Suprapubic skin (tissue), 4 donors: ENCODE measurements at regions not wholly inside any gene's neighbourhood (a gene's known extent, or its start where the extent isn't known, plus 50 kb on each side); places are given as distances from the start of the nearest gene placed in this dataset.

Source experiments
- DNase-seq, 2 donors: peaks; one replicate each; pipeline ENCODE4 v3.0.0-alpha.2; 2019; ENCODE audit warnings: low spot score in 2 of 2
- H3K27ac ChIP-seq: fragments of 200-600 bp; sonication (generic); one replicate; pipeline ENCODE4 v1.5.1; 2019
- H3K27me3 ChIP-seq: fragments of 200-600 bp; sonication (generic); one replicate; pipeline ENCODE4 v1.5.1; 2019
- H3K36me3 ChIP-seq: fragments of 200-600 bp; sonication (generic); one replicate; pipeline ENCODE4 v1.5.1; 2019
- H3K4me1 ChIP-seq: fragments of 200-600 bp; sonication (generic); one replicate; pipeline ENCODE4 v1.5.1; 2019
- H3K4me3 ChIP-seq: fragments of 200-600 bp; sonication (generic); one replicate; pipeline ENCODE4 v1.5.1; 2019; ENCODE audit warnings: mild to moderate bottlenecking
- H3K9me3 ChIP-seq: fragments of 200-600 bp; sonication (generic); one replicate; pipeline ENCODE4 v1.5.1; 2019
- EP300 ChIP-seq: sonication (generic); formaldehyde crosslinking; IDR thresholded peaks from one replicate; pipeline ENCODE4 v1.6.1; 2017; ENCODE audit warnings: antibody characterized with exemption
- POLR2A ChIP-seq, 2 donors: fragments of 450-650 bp; IDR thresholded peaks; one replicate each; pipeline ENCODE4 v1.6.1; 2017; ENCODE audit warnings: antibody characterized with exemption in 2 of 2, mild to moderate bottlenecking in 2 of 2, moderate library complexity in 2 of 2
- POLR2AphosphoS5 ChIP-seq, 3 donors: sonication (generic); formaldehyde crosslinking; IDR thresholded peaks; one replicate each; pipeline ENCODE4 v1.6.1; 2017; ENCODE audit warnings: antibody characterized with exemption in 3 of 3
- WGBS: methylation state at CpG from one replicate; pipeline ENCODE4 v1.1.5; 2018; 5-methylcytosine and 5-hydroxymethylcytosine counted together
- TF ChIP-seq, protein P1 (sequence below), 2 donors: fragments of 200-600 bp in 1 of 2; fragments of 450-650 bp in 1 of 2; sonication (generic) in 1 of 2; IDR thresholded peaks; one replicate each; pipeline ENCODE4 v1.5.1; 2016 to 2019; ENCODE audit warnings: antibody characterized with exemption in 2 of 2, mild to moderate bottlenecking in 1 of 2, moderate library complexity in 1 of 2

DNA sequence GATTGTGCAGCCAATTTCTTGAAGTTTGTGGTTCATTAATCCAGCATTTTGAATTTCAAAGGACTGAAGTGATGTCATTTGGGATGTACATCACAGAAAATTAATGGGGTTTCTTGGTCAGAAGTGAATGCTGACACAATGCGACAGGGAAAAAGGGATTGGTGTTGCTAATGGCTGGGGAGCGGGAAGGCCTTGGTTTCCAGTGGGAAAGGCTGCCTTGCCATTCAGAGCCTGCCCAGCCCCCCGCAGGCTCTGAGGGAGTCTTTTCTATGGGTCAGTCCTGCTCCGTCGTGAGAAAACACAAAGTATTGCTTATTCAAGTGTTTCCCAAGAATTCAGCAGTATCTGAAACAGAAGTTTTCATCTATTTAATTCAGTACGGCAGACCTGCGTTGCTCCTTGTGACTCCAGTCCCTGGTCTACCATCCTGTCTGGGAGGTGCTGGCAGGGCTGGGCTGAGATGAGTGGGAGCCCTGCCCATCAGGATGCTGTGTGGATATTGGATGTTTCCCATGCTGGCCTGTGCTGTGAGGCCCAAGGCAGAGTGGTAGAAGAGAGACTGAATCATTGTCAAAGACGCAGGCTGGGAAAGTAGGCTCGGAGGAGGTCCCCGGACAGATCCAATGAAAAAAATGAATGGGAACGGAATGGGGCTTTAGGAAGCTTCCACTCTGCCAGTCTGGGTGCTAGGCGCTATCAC, 111.2 kb upstream of the KLHL25 start:
- no peak overlapping the region for H3K4me3 ChIP-seq
- DNase-seq, result no peak
- no peak for TF ChIP-seq POLR2A (IDR thresholded peaks at IDR 0.05)
- TF ChIP-seq, protein P1, sequence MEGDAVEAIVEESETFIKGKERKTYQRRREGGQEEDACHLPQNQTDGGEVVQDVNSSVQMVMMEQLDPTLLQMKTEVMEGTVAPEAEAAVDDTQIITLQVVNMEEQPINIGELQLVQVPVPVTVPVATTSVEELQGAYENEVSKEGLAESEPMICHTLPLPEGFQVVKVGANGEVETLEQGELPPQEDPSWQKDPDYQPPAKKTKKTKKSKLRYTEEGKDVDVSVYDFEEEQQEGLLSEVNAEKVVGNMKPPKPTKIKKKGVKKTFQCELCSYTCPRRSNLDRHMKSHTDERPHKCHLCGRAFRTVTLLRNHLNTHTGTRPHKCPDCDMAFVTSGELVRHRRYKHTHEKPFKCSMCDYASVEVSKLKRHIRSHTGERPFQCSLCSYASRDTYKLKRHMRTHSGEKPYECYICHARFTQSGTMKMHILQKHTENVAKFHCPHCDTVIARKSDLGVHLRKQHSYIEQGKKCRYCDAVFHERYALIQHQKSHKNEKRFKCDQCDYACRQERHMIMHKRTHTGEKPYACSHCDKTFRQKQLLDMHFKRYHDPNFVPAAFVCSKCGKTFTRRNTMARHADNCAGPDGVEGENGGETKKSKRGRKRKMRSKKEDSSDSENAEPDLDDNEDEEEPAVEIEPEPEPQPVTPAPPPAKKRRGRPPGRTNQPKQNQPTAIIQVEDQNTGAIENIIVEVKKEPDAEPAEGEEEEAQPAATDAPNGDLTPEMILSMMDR (IDR thresholded peaks at IDR 0.05), result no peak
- H3K36me3 ChIP-seq, result no peaks in the 10 kb centered on the region
- 76% methylated on average over 12 of the region's 12 CpGs for WGBS
- no peaks in the 10 kb centered on the region for H3K9me3 ChIP-seq
- H3K27me3 ChIP-seq, result no peaks in the 10 kb centered on the region
- H3K27ac ChIP-seq, result no peak overlapping the region
- peaks cover 1% of the 10 kb centered on the region for H3K4me1 ChIP-seq

DNA sequence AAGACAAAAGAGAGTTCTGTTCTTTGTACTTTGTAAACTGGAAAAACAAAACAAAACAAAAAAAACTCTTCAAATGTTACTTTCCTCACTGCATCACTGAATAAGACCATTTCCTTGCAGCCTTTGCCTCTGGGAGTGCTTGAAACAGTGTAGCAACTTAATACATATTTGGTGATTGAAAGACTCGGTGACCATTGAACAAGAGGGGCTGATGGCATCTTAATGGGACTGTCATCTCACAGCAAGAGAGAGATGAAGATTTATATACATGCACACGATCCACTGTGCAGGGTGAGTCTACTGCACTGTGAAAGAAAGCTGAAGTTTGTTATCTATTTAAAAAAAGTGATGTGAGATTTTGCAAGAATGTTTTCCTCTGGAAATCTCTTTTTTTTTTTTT, 111.9 kb upstream of the KLHL25 start:
- TF ChIP-seq POLR2A (IDR thresholded peaks at IDR 0.05) (no peak), POLR2AphosphoS5 (IDR thresholded peaks at IDR 0.05) (no peak), EP300 (no peak)
- TF ChIP-seq, protein P1 (IDR thresholded peaks at IDR 0.05), result no peak
- WGBS, result 40% methylated on average over 2 of the region's 2 CpGs
- Histone ChIP-seq H3K9me3 (no peaks in the 10 kb centered on the region), H3K27ac (no peak overlapping the region), H3K4me1 (peaks cover 2% of the 10 kb centered on the region), H3K27me3 (no peaks in the 10 kb centered on the region), H3K36me3 (no peaks in the 10 kb centered on the region), H3K4me3 (no peak overlapping the region)
- no peak for DNase-seq

DNA sequence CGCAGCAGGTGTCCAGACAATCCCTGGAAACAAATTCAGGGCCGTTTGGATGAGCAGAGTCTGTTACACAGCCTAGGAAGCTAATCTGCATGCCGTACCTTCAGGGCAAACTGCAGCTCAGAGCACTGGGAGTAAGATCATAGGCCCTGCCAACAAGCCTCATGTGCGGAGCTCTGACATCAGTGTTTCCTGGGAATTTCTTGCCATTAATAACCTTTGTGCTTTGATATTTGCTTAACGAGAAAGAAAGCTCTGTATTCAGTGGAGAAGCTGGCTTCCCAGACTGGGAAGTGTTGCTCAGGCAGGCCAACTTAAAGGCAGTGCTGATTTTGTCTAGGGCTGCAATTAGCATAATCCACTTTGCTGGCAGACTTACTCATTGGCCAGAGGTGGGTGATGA, 116.1 kb upstream of the KLHL25 start:
- no peak for DNase-seq
- WGBS, result 29% methylated on average over 5 of the region's 5 CpGs
- no peak overlapping the region for H3K27ac ChIP-seq
- no peak overlapping the region for H3K4me3 ChIP-seq
- TF ChIP-seq, protein P1 (IDR thresholded peaks at IDR 0.05), result no peak
- TF ChIP-seq EP300, result no peak
- no peak for TF ChIP-seq POLR2A (IDR thresholded peaks at IDR 0.05)
- no peak for TF ChIP-seq POLR2AphosphoS5 (IDR thresholded peaks at IDR 0.05)
- no peaks in the 10 kb centered on the region for H3K27me3 ChIP-seq
- peaks cover 2% of the 10 kb centered on the region for H3K4me1 ChIP-seq
- no peaks in the 10 kb centered on the region for H3K36me3 ChIP-seq
- no peaks in the 10 kb centered on the region for H3K9me3 ChIP-seq

DNA sequence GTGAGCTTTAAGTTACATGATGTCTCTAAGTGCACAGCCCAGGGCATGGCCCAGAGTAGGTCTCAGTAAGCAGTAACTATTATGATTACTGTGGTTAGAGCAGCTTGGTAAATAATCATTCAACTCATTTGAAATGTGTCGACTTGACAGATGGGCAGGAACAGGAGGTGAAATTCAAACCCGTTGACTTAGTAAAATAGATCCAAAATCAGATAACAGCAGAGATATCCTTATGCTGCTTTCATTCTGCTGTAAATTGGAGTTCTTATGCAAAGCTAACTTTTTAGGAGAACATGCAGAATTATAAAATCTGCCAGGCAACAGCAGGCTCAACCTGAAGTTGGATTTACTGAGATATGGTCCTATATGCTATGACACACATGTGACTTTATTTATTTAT, 118.7 kb upstream of the KLHL25 start:
- Histone ChIP-seq H3K9me3 (no peaks in the 10 kb centered on the region), H3K27me3 (no peaks in the 10 kb centered on the region), H3K27ac (no peak overlapping the region), H3K4me3 (no peak overlapping the region), H3K4me1 (peaks cover 2% of the 10 kb centered on the region), H3K36me3 (no peaks in the 10 kb centered on the region)
- 61% methylated on average over 2 of the region's 2 CpGs for WGBS
- TF ChIP-seq POLR2A (IDR thresholded peaks at IDR 0.05) (no peak), EP300 (no peak), POLR2AphosphoS5 (IDR thresholded peaks at IDR 0.05) (no peak)
- TF ChIP-seq, protein P1 (IDR thresholded peaks at IDR 0.05), result no peak
- no peak for DNase-seq

DNA sequence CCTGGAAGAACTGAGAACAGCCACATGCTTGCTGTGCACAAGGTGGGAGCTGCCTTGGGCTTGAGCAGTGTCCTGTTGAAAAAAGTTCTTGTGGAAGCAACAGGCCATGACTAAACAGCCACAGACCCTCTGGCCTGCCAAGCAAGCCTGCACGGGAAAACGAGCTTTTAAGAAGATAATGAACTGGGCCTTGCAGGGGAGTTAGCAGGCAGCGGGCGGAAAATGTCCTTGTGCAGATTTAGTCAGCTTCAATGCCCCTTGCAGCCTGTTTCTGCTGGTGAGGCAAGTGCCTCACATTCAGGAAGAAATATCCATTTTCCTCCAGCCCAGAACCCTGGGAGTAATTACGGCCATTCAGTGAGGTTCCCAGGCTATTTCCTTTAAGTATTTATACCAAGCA, 126.2 kb upstream of the KLHL25 start:
- Histone ChIP-seq H3K4me3 (no peak overlapping the region), H3K36me3 (no peaks in the 10 kb centered on the region), H3K27ac (no peak overlapping the region), H3K4me1 (no peaks in the 10 kb centered on the region), H3K9me3 (no peaks in the 10 kb centered on the region), H3K27me3 (no peaks in the 10 kb centered on the region)
- TF ChIP-seq, protein P1 (IDR thresholded peaks at IDR 0.05), result no peak
- TF ChIP-seq EP300 (no peak), POLR2A (IDR thresholded peaks at IDR 0.05) (no peak), POLR2AphosphoS5 (IDR thresholded peaks at IDR 0.05) (no peak)
- WGBS, result 81% methylated on average over 5 of the region's 5 CpGs
- DNase-seq, result no peak
